ENCODE measurements at regions not wholly inside any gene's neighbourhood (a gene's known extent, or its start where the extent isn't known, plus 50 kb on each side); places are given as distances from the start of the nearest gene placed in this dataset.

DNA sequence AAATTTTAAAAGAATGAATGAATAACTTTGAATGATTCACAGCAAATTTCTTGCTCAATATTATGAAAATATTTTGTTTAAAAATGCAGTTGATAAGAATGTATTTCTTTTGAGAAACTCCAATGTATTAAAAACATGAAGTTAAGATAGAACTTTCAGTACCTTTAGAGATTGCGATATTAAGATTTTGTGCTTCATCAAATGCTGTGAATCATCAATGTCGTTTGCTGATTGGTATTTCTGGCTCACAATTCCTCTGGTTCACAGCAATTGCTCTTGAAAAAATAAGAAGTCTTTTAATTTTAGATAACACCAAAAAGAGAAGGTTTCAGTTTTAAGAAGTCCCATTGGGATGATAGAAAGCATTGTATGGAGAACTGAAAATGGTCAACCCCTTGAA is 228.7 kb downstream of the IKZF2 start:
- no peak for DNase-seq (ENCODE audit: low read depth, low spot score)
- Mint-ChIP-seq H3K9me3 (no peaks in the 10 kb centered on the region), H3K4me3 (no peak overlapping the region), H3K36me3 (ENCODE audit: low read depth) (no peaks in the 10 kb centered on the region), H3K4me1 (no peaks in the 10 kb centered on the region), H3K27ac (ENCODE audit: unreplicated experiment) (no peak overlapping the region), H3K27me3 (ENCODE audit: low read depth) (no peaks in the 10 kb centered on the region)
- TF ChIP-seq, protein P1, sequence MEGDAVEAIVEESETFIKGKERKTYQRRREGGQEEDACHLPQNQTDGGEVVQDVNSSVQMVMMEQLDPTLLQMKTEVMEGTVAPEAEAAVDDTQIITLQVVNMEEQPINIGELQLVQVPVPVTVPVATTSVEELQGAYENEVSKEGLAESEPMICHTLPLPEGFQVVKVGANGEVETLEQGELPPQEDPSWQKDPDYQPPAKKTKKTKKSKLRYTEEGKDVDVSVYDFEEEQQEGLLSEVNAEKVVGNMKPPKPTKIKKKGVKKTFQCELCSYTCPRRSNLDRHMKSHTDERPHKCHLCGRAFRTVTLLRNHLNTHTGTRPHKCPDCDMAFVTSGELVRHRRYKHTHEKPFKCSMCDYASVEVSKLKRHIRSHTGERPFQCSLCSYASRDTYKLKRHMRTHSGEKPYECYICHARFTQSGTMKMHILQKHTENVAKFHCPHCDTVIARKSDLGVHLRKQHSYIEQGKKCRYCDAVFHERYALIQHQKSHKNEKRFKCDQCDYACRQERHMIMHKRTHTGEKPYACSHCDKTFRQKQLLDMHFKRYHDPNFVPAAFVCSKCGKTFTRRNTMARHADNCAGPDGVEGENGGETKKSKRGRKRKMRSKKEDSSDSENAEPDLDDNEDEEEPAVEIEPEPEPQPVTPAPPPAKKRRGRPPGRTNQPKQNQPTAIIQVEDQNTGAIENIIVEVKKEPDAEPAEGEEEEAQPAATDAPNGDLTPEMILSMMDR (conservative IDR thresholded peaks at IDR 0.05) = no peak

GRCh38 chr2:212921711-212922110 is 229.7 kb downstream of the IKZF2 start:
- Mint-ChIP-seq H3K4me3 (no peak overlapping the region), H3K27me3 (ENCODE audit: low read depth) (no peaks in the 10 kb centered on the region), H3K9me3 (no peaks in the 10 kb centered on the region)

GRCh38 chr2:212921061-212921460 is 230.4 kb downstream of the IKZF2 start:
- Mint-ChIP-seq H3K27ac (ENCODE audit: unreplicated experiment) (no peak overlapping the region), H3K27me3 (ENCODE audit: low read depth) (no peaks in the 10 kb centered on the region), H3K4me3 (no peak overlapping the region), H3K9me3 (no peaks in the 10 kb centered on the region), H3K36me3 (ENCODE audit: low read depth) (no peaks in the 10 kb centered on the region), H3K4me1 (no peaks in the 10 kb centered on the region)
- no peak for DNase-seq (ENCODE audit: low read depth, low spot score)
- TF ChIP-seq, protein P1 (conservative IDR thresholded peaks at IDR 0.05) = no peak

More at GRCh38 chr2:212921711-212922110, 229.7 kb downstream of the IKZF2 start:
- TF ChIP-seq, protein P1 (conservative IDR thresholded peaks at IDR 0.05) = no peak
- H3K36me3 Mint-ChIP-seq (ENCODE audit: low read depth) = no peaks in the 10 kb centered on the region
- no peaks in the 10 kb centered on the region for H3K4me1 Mint-ChIP-seq
- DNase-seq (ENCODE audit: low read depth, low spot score) = no peak
- H3K27ac Mint-ChIP-seq (ENCODE audit: unreplicated experiment) = no peak overlapping the region

GRCh38 chr2:212919238-212919637 is 232.2 kb downstream of the IKZF2 start:
- no peaks in the 10 kb centered on the region for H3K4me1 Mint-ChIP-seq
- TF ChIP-seq, protein P1 (conservative IDR thresholded peaks at IDR 0.05) = no peak
- H3K36me3 Mint-ChIP-seq (ENCODE audit: low read depth) = no peaks in the 10 kb centered on the region

DNA sequence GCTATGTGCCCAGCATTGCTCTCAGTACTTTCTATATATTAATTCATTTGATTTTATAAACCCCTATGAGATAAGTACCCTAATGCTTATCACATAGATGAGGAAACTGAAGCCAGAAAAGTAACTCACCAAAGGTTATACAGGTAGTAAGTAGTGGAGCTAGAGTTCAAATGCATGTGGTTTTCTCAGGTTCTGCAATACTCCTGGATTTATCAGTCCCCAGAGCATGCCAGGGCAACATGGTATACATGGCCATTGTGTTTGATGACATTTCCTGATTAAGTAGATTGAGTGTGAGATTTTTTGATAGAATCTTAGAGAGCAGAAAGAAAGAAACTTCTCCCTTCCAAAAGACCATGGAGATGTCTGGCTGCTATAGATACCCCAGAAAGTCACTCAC is 233.1 kb downstream of the IKZF2 start:
- Mint-ChIP-seq H3K9me3 (no peaks in the 10 kb centered on the region), H3K27me3 (ENCODE audit: low read depth) (no peaks in the 10 kb centered on the region), H3K36me3 (ENCODE audit: low read depth) (no peaks in the 10 kb centered on the region), H3K4me1 (peaks cover 1% of the 10 kb centered on the region), H3K4me3 (no peak overlapping the region), H3K27ac (ENCODE audit: unreplicated experiment) (no peak overlapping the region)
- no peak for DNase-seq (ENCODE audit: low read depth, low spot score)
- TF ChIP-seq, protein P1 (conservative IDR thresholded peaks at IDR 0.05) = no peak

More at GRCh38 chr2:212919238-212919637, 232.2 kb downstream of the IKZF2 start:
- H3K4me3 Mint-ChIP-seq = no peak overlapping the region
- no peak for DNase-seq (ENCODE audit: low read depth, low spot score)
- H3K9me3 Mint-ChIP-seq = no peaks in the 10 kb centered on the region
- no peaks in the 10 kb centered on the region for H3K27me3 Mint-ChIP-seq (ENCODE audit: low read depth)
- H3K27ac Mint-ChIP-seq (ENCODE audit: unreplicated experiment) = no peak overlapping the region

All from neural crest cell (in vitro differentiated cells).